CD4-positive, alpha-beta T cell (primary cell): ENCODE measurements at regions not wholly inside any gene's neighbourhood (a gene's known extent, or its start where the extent isn't known, plus 50 kb on each side); places are given as distances from the start of the nearest gene placed in this dataset.
A peak's percentile ranks its signal among the peaks of the same experiment; 100 is the strongest.

ENCODE experiments used
- ATAC-seq: fragments of 200-7000 bp; cut with Tn5 transposase; one replicate; pipeline ENCODE4 v1.10.0; 2022; ENCODE audit warnings: mild to moderate bottlenecking; ENCODE audit not compliant: poor library complexity
- CTCF ChIA-PET: fragments of 350-600 bp; sonication (Branson Sonifier 250); formaldehyde crosslinking; loops from one replicate; lab custom pipeline; 2021; ENCODE audit warnings: antibody characterized with exemption, inconsistent platforms; lab: Charles Lee
- POLR2A ChIA-PET: fragments of 350-600 bp; sonication (Branson Sonifier 250); formaldehyde crosslinking; loops from one replicate; lab custom pipeline; 2021; ENCODE audit warnings: antibody characterized with exemption, inconsistent platforms; lab: Charles Lee
- DNase-seq, 14 experiments: peaks; one replicate each; pipeline ENCODE4 v3.0.0-alpha.2; 2013 to 2020; ENCODE audit warnings: mixed read lengths in 2 of 14
- H3K27ac ChIP-seq, 2 donors: one replicate each; pipeline versions ENCODE4 v1.5.1 to v1.7.0; 2013; ENCODE audit warnings: low read length in 2 of 2, low read depth in 1 of 2, mild to moderate bottlenecking in 1 of 2
- H3K27me3 ChIP-seq, 2 experiments: 1 replicate in 1 of 2; 2 replicates in 1 of 2; pipeline versions ENCODE4 v1.6.1 to v1.7.0; 2013; ENCODE audit warnings: low read length in 2 of 2, control low read depth in 1 of 2, mild to moderate bottlenecking in 1 of 2, moderate library complexity in 1 of 2; ENCODE audit not compliant: insufficient read depth in 2 of 2, control insufficient read depth in 1 of 2
- H3K36me3 ChIP-seq: one replicate; pipeline ENCODE4 v1.6.1; 2013; ENCODE audit warnings: low read length, control low read depth; ENCODE audit not compliant: insufficient read depth
- H3K4me1 ChIP-seq: one replicate; pipeline ENCODE4 v1.6.1; 2013; ENCODE audit warnings: low read length, control low read depth; ENCODE audit not compliant: insufficient read depth
- H3K4me3 ChIP-seq: one replicate; pipeline ENCODE4 v1.5.1; 2013; ENCODE audit warnings: mild to moderate bottlenecking, low read length, moderate library complexity
- H3K9me3 ChIP-seq, 2 experiments: 1 replicate in 1 of 2; 2 replicates in 1 of 2; pipeline versions ENCODE4 v1.6.1 to v1.7.0; 2013; ENCODE audit warnings: low read length in 2 of 2, mild to moderate bottlenecking in 2 of 2, control low read depth in 1 of 2, moderate library complexity in 1 of 2; ENCODE audit not compliant: control insufficient read depth in 1 of 2, insufficient read depth in 1 of 2
- H3K27ac Mint-ChIP-seq: one replicate; pipeline ENCODE4 v1.8.0; 2020; ENCODE audit warnings: mixed read lengths
- H3K27me3 Mint-ChIP-seq: one replicate; pipeline ENCODE4 v1.8.0; 2021; ENCODE audit warnings: mixed read lengths
- H3K36me3 Mint-ChIP-seq: one replicate; pipeline ENCODE4 v1.8.0; 2021; ENCODE audit warnings: low read depth, mixed read lengths
- H3K4me1 Mint-ChIP-seq: one replicate; pipeline ENCODE4 v1.8.0; 2021; ENCODE audit warnings: low read depth, mixed read lengths
- H3K4me3 Mint-ChIP-seq: one replicate; pipeline ENCODE4 v1.8.0; 2020; ENCODE audit warnings: mild to moderate bottlenecking, mixed read lengths
- H3K9me3 Mint-ChIP-seq: one replicate; pipeline ENCODE4 v1.8.0; 2020; ENCODE audit warnings: mixed read lengths
- intact Hi-C, 2 experiments: fragments of 100-400 bp; cut with DNase I in 1 of 2; cut with micrococcal nuclease in 1 of 2; formaldehyde crosslinking; loops; one replicate each; pipeline versions ENCODE4 v1.15.1 to v1.9.0; 2023 to 2025; cut with DNase I, micrococcal nuclease
- TF ChIP-seq, protein P1 (sequence below): fragments of 200-600 bp; IDR thresholded peaks from one replicate; pipeline ENCODE4 v1.8.0; 2022; ENCODE audit warnings: antibody characterized with exemption, mild to moderate bottlenecking

DNA sequence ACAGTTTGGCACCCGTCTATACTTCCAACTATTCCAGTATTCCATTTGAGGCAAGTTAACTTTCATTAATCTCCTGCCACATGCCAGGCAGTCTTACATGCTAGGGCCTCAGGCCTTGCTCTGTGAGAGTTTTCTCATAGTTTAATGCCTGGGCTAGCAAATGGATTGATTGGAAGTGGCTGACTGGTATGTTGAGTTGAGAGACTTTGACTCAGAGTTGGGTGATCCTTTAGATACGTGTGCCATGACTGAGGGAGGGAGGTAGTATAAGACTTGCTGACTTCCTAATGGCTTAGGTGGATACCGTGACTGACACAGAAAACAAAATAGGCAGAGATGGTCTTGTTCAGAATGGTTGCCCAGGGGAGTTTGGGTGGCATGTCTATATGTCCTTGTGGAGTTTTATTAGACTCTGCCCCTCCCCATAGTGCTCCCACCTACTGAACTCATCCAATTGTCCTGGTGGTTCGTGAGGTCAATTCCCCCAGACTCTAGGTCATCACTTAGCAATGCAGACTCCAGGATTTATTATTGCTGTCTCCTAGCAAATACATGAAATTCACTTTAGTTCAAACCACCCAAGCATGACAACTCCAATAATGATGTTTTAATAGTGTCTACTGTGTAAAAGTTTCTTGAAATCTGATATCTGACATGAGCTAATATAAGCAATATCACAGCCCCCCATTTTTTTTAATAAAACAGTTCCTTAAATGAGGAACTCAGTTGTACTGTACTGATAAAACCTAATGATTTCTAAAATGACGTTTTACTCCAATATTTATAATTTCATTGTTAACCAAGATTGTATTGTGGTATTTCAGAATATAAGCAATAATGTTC lies 413.9 kb upstream of the MDFIC2 start:
- POLR2A ChIA-PET, result no interaction called here
- no peaks in the 10 kb centered on the region for H3K9me3 ChIP-seq
- no peaks in the 10 kb centered on the region for H3K36me3 Mint-ChIP-seq
- H3K4me3 ChIP-seq, result no peak overlapping the region
- TF ChIP-seq, protein P1, sequence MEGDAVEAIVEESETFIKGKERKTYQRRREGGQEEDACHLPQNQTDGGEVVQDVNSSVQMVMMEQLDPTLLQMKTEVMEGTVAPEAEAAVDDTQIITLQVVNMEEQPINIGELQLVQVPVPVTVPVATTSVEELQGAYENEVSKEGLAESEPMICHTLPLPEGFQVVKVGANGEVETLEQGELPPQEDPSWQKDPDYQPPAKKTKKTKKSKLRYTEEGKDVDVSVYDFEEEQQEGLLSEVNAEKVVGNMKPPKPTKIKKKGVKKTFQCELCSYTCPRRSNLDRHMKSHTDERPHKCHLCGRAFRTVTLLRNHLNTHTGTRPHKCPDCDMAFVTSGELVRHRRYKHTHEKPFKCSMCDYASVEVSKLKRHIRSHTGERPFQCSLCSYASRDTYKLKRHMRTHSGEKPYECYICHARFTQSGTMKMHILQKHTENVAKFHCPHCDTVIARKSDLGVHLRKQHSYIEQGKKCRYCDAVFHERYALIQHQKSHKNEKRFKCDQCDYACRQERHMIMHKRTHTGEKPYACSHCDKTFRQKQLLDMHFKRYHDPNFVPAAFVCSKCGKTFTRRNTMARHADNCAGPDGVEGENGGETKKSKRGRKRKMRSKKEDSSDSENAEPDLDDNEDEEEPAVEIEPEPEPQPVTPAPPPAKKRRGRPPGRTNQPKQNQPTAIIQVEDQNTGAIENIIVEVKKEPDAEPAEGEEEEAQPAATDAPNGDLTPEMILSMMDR, result no peak
- H3K27me3 Mint-ChIP-seq, result peaks cover 4% of the 10 kb centered on the region
- no peak for DNase-seq
- CTCF ChIA-PET, result no interaction called here
- H3K27ac Mint-ChIP-seq, result no peak overlapping the region
- H3K9me3 Mint-ChIP-seq, result no peaks in the 10 kb centered on the region
- no peak overlapping the region for H3K27ac ChIP-seq
- no peaks in the 10 kb centered on the region for H3K27me3 ChIP-seq
- no peak overlapping the region for H3K4me3 Mint-ChIP-seq
- no peaks in the 10 kb centered on the region for H3K4me1 ChIP-seq
- intact Hi-C loops, result no loop called here
- no peaks in the 10 kb centered on the region for H3K4me1 Mint-ChIP-seq
- H3K36me3 ChIP-seq, result no peaks in the 10 kb centered on the region
- ATAC-seq, result no peak

DNA sequence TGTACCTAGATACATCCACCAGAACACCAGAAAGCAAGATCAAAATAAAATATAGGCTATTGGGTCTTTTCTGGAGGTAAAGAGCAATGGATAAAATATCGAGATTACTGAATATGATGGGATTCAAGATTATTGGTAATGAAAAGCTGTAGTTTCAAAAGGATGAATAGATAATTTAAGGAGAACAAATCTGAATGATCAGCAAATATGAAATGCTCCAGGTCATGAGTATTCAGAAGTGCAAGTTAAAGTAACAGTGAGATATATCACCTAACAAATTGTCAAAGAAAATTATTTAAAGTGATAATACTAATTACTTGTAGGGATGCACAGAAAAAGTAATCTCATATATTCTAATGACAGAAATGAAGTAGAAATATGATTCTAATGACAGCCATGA lies 409.6 kb upstream of the MDFIC2 start:
- H3K4me1 Mint-ChIP-seq, result no peaks in the 10 kb centered on the region
- ChIA-PET POLR2A (no interaction called here), CTCF (no interaction called here)
- H3K27ac Mint-ChIP-seq, result no peak overlapping the region
- Histone ChIP-seq H3K4me3 (no peak overlapping the region), H3K36me3 (no peaks in the 10 kb centered on the region), H3K9me3 (no peaks in the 10 kb centered on the region), H3K27ac (no peak overlapping the region), H3K27me3 (peaks cover 0 to 6% of the 10 kb centered on the region in 2 experiments), H3K4me1 (no peaks in the 10 kb centered on the region)
- H3K27me3 Mint-ChIP-seq, result peaks cover 4% of the 10 kb centered on the region
- intact Hi-C loops, result no loop called here
- no peaks in the 10 kb centered on the region for H3K36me3 Mint-ChIP-seq
- ATAC-seq (no peak), DNase-seq (no peak)
- no peak overlapping the region for H3K4me3 Mint-ChIP-seq
- H3K9me3 Mint-ChIP-seq, result no peaks in the 10 kb centered on the region
- TF ChIP-seq, protein P1, result no peak

DNA sequence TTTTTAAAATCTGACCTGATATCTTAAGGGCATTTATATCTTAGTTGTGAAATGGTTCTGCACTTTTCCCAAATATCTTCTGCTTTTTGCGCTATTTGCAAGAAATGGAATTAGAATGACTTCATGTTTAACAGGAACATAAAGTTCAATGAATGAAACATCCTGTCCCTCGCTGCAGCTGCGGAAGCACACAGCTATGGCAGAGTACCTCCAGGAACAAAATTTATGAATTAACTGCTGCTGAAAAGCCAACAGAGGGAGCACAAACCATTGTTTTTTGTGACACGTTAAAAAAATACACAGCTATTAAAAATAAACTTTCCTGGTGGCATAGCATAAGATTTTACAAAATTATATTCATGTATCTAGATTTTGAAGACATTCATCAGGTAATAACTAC lies 404.4 kb upstream of the MDFIC2 start:
- H3K4me1 Mint-ChIP-seq, result no peaks in the 10 kb centered on the region
- H3K4me1 ChIP-seq, result no peaks in the 10 kb centered on the region
- DNase-seq, result peak in 5 of 14 experiments; percentile 0 to 25 (median 7)
- intact Hi-C loops, result loop anchor here (5.0 to 10.0 kb wide), 2 partner anchors 348 to 870 kb away; no protein-coding TSS in a partner anchor
- TF ChIP-seq, protein P1, result no peak
- H3K27me3 ChIP-seq, result peaks cover 0 to 6% of the 10 kb centered on the region in 2 experiments
- H3K4me3 ChIP-seq, result no peak overlapping the region
- no peak overlapping the region for H3K4me3 Mint-ChIP-seq
- ChIA-PET POLR2A (interaction anchor here (0.7 kb wide), 1 partner anchor 565 kb away, joined by 3 read pairs; no protein-coding TSS in a partner anchor), CTCF (no interaction called here)
- no peak overlapping the region for H3K27ac ChIP-seq
- H3K27me3 Mint-ChIP-seq, result peaks cover 4% of the 10 kb centered on the region
- H3K27ac Mint-ChIP-seq, result no peak overlapping the region
- H3K9me3 ChIP-seq, result peaks cover 9 to 20% of the 10 kb centered on the region in 2 experiments
- no peak for ATAC-seq
- peaks cover 8% of the 10 kb centered on the region for H3K9me3 Mint-ChIP-seq
- no peaks in the 10 kb centered on the region for H3K36me3 Mint-ChIP-seq
- H3K36me3 ChIP-seq, result no peaks in the 10 kb centered on the region
